Thyroid gland (tissue), 4 donors: ENCODE measurements at regions not wholly inside any gene's neighbourhood (a gene's known extent, or its start where the extent isn't known, plus 50 kb on each side); places are given as distances from the start of the nearest gene placed in this dataset.

Source experiments
- POLR2A ChIP-seq, 2 donors: fragments of 450-650 bp; IDR thresholded peaks; one replicate each; pipeline ENCODE4 v1.6.1; 2017; ENCODE audit warnings: antibody characterized with exemption in 2 of 2, mild to moderate bottlenecking in 2 of 2, moderate library complexity in 1 of 2
- TF ChIP-seq, protein P1 (sequence below), 6 experiments: fragments of 200-600 bp in 3 of 6; fragments of 450-650 bp in 3 of 6; sonication (generic) in 3 of 6; IDR thresholded peaks; one replicate each; pipeline ENCODE4 v1.5.1; 2016 to 2019; ENCODE audit warnings: antibody characterized with exemption in 6 of 6, mild to moderate bottlenecking in 2 of 6, inconsistent platforms in 1 of 6, moderate library complexity in 1 of 6

DNA sequence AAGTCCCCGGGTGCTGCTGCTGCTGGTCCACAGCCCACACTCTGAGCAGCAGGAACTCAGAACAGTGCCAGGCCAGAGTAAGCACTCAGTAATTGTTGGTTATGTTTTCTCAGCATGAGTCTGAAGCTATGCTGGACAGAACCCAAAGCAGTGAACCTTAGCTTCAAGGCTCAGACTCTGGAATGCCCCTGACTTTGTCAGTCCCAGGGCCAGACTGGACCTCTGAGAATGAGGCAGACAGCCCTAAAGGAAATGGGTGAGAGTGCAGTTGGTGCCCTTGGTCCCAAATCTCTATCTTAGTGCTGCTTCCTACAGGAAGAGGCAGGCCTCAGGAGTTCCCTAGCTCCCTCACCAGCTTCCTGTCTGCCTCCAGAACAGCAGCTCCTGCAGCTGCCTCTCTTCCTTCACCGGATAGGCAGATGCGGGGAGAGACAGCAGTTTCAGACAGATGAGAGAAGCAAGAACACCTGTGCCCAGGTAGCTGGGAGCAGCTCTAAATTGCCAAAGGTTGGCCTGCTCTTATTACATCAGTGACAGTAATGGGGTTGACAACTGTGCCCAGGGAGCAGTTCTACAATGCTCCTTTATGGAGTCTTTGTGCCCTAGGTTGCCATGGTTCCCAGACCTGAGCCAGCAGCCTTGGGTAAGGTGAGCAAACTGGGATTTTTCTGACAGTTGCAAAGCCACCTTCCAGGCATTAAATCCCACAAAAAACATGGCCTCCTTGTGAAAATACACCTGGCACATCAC is 82.2 kb upstream of the CXCL14 start:
- TF ChIP-seq, protein P1, sequence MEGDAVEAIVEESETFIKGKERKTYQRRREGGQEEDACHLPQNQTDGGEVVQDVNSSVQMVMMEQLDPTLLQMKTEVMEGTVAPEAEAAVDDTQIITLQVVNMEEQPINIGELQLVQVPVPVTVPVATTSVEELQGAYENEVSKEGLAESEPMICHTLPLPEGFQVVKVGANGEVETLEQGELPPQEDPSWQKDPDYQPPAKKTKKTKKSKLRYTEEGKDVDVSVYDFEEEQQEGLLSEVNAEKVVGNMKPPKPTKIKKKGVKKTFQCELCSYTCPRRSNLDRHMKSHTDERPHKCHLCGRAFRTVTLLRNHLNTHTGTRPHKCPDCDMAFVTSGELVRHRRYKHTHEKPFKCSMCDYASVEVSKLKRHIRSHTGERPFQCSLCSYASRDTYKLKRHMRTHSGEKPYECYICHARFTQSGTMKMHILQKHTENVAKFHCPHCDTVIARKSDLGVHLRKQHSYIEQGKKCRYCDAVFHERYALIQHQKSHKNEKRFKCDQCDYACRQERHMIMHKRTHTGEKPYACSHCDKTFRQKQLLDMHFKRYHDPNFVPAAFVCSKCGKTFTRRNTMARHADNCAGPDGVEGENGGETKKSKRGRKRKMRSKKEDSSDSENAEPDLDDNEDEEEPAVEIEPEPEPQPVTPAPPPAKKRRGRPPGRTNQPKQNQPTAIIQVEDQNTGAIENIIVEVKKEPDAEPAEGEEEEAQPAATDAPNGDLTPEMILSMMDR (IDR thresholded peaks at IDR 0.05) = no peak
- no peak for TF ChIP-seq POLR2A (IDR thresholded peaks at IDR 0.05)
